HG03060 (cell line): ENCODE measurements at regions not wholly inside any gene's neighbourhood (a gene's known extent, or its start where the extent isn't known, plus 50 kb on each side); places are given as distances from the start of the nearest gene placed in this dataset.

Source experiments
- ATAC-seq: cut with Tn5 transposase; IDR thresholded peaks from one replicate; pipeline ENCODE4 v1.9.1; 2021; ENCODE audit warnings: low read depth, moderate number of reproducible peaks; ENCODE audit not compliant: unreplicated experiment

- no peak for ATAC-seq
Measured at GRCh38 chr2:71277536-71278103, 50.7 kb upstream of the PAIP2B start.

- no peak for ATAC-seq
Measured at GRCh38 chr2:71277147-71277475, 50.2 kb upstream of the PAIP2B start.

GRCh38 chr2:71276311-71277146 lies 49.6 kb upstream of the PAIP2B start:
- ATAC-seq, result peak; percentile 74
